Hypothalamus (tissue), 51 donors: ENCODE measurements at regions not wholly inside any gene's neighbourhood (a gene's known extent, or its start where the extent isn't known, plus 50 kb on each side); places are given as distances from the start of the nearest gene placed in this dataset.

Experiments
- DNase-seq, 51 donors: peaks; one replicate each; lab custom pipeline; 2025; lab: John Stamatoyannopoulos, UW

DNA sequence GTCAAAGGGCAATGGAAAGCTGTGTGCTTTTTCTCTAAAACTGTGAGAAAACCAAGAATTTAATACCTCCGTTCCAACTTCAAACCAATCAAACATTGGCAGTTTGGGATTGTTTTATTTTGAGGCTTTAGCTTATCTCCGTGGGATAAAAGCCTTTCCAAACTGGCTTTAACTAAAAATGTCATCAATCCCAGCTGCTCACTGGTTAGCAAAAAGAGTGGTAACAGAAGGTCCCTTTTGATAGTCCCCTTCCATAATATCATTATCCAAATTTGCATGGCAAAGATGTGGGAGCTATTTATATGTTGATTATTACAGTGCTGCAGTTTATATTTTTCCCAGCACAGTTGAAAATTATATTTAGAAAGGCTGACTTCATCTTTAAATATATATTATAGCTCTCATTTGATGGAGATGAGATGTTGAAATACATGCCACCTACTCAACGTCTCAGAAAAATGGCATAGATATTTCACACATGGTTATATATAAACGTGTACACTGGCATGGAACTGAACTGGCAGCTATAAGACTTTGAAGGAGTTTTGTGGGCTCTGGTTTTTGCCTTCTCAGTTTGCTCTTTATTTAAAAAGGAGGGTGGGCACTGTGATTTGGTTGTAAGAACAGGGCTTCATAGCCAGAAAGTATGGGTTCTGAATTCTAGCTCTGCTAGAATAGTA lies 707.1 kb upstream of the SLIT2 start:
- DNase-seq: no peak

GRCh38 chr4:19540859-19541540 lies 710.7 kb upstream of the SLIT2 start:
- DNase-seq: no peak

DNA sequence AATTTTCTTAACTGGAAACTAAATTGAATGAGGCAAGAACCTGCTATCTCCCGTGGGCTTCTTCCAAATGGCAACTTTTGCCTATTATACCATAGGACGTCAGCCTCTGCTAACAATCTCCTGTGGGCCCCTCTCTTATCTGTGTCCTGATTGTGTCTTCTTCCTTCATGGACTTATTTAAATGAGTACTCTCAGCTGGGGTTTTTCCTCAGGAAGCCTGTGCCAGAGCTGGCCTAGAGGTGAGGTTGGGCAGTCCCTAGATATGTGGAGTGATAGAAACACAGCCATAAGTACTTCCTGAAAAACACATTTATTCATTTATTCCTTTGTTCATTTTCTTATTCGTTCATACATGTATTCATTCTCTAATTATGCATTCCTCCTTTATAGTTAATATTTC lies 712.5 kb upstream of the SLIT2 start:
- no peak for DNase-seq

- DNase-seq: no peak
These were observed 717.5 kb upstream of the SLIT2 start for GRCh38 chr4:19534159-19534558.

DNA sequence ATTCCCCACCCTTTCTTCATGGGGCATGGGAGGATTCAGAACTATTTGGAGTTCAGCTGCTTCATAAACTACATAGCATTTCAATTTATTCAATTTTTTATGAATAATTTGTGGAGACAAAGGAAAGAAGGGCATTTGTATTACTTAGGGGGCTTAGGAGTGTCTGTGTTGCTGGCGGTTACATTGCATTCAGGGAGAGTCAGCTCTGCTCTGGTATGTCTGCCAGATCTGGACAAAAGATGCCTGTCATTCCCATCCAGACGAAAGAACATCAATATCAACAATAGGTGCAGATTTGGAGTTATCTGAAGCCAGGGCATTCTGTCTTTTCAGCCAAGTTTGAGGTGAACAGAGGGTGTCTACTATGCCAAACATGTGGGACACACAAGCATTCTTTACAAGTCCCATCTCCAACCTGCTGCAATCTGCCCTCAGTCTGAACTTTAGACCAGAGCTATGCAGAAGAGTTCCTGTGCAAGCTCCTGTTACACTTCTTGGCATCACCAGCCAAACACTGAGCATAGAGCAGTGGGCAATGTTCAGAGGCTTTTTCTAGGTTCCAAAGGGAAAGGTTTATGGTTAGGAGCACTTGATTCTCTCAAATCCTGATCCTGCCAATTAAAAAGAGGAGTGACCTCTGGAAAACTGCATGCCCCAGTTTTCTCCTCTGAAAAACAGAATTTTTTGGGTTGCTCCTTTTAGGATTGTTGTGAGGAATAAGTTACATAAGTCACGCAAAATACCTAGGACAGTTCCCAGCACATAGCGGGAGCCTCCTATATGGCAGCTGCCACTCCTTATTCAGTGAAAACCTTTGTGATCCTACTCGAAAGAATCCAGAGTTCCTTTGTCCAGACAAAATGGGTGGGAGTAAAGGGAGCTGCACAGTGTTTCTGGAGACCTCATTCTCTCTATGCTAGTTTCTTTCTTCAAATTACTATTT lies 719.5 kb upstream of the SLIT2 start:
- no peak for DNase-seq

GRCh38 chr4:19523964-19524363 lies 727.7 kb upstream of the SLIT2 start:
- no peak for DNase-seq

- no peak for DNase-seq
These were observed 728.7 kb upstream of the SLIT2 start for GRCh38 chr4:19522966-19523365.

DNA sequence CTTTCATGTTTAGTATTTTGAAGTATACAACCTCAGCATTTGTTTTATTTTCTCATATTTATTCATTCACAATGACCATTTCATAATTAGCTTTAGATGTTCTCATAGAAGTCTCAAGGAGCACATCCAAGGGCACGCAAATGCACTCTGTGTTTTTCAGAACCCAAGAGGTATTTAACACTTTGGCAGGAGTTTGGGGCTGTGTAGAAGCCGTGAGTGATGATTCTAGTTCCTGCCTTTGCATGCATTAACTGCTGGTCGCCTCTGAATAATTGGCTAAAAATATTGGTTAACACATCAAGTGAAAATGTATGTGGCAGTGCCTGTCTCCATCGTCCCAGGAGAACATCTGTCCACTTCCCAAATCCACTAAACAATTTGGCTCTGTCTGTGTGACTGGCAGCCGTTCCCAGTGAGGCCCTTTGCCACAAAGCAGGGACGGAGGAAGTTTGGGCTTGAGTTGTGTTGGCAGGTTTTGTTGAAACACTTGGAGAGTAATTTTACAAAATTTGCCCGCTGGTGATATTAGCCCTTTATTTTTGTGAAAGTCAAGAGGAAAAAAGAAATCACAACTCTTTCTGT lies 730.7 kb upstream of the SLIT2 start:
- peak in 3 of 51 donors; percentile 2 to 4 (median 2) for DNase-seq

- no peak for DNase-seq
These were observed 737.2 kb upstream of the SLIT2 start for GRCh38 chr4:19514276-19515070.

- no peak for DNase-seq
These were observed 739.6 kb upstream of the SLIT2 start for GRCh38 chr4:19512086-19512485.

DNA sequence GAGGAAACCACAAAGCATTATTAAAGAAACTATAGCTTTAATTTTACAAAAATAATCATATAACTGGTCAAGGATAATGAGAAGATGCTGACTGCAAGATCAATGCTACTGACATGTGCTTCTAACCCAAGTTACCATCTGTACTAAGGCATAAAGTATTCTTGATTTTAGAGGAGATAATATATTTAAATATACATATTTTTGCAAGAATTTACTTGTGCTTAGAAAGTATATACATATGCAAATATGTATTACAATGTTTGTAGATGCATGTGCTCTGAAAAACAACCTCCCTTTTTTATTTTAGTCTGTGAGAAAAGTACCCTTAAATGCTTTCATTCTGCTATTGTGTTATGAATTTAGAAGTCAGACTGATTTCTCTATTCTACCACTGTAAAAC lies 740.7 kb upstream of the SLIT2 start:
- DNase-seq: no peak

DNA sequence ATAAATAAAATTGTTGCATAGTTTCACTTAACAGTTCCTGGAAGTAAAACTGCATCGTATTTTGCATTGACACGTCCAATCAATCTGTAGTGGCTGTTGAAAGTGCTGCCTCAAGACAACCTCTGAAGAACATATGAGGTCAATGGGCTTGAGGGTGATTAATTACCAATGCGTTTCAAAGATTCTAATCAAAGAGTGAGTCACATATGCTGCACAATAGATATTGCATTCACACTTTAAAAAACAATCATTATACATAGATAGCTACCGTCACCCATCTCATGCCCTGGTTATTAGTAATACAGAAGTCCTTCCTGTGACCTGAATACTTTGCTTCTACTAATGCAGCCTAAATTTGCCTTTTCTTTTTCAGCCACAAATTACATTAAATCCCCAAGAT lies 743.3 kb upstream of the SLIT2 start:
- no peak for DNase-seq

- no peak for DNase-seq
These were observed 754.0 kb upstream of the SLIT2 start for GRCh38 chr4:19497705-19498104.

DNA sequence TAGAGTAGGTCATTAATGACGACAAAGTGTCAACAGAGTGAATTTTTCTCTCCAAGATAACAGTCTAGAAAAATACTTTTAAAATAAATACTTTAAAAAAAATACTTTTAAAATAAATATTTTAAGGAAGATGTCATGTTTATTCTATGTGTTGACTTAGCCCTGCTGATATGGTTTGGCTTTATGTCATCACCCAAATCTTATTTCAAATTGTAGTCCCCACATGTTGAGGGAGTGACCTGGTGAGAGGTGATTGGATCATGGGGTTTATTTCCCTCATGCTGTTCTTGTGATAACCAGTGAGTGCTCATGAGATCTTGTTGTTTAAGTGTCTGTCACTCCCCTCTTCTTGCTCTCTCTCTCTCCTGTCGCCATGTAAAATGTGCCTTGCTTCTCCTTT lies 754.9 kb upstream of the SLIT2 start:
- no peak for DNase-seq

DNA sequence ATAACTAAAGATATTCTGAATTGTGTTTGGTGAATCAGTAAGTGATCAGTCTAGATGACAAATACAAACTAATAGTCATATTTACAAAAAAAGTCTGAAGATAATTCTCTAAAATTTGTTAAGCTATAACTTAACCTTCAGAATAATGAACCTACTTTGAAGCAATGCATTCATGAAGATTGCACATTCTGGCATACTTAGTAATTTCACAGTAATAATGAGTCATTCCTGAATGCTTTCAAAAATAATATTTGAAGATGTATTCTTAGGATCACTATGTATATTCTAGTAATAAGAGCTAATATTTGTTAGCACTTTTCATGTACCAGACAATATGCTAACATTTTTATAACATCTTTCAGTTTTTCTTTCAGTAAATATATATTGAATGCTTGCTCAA lies 756.7 kb upstream of the SLIT2 start:
- no peak for DNase-seq

DNA sequence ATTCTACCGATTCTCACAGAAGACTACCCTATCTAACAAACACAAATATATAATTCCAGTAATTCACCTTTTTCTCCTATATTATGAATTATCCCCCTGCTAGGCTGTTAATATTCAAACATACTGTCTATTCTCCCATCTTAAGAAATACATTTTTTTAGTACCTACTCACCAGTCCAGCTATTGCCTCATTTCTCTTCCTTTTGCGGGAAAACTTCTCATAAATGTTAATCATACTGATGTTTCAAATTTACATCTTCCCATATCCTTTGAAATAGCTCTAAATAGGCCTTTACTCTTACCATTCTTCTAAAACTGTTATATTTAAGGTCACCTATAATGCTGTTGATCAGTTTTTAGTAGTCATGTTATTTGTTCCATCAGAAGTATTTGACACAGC lies 759.1 kb upstream of the SLIT2 start:
- DNase-seq: no peak

GRCh38 chr4:19486400-19486799 lies 765.3 kb upstream of the SLIT2 start:
- no peak for DNase-seq

GRCh38 chr4:19478791-19479190 lies 772.9 kb upstream of the SLIT2 start:
- no peak for DNase-seq

GRCh38 chr4:19473569-19473968 lies 778.1 kb upstream of the SLIT2 start:
- DNase-seq: no peak

- DNase-seq: no peak
These were observed 779.0 kb upstream of the SLIT2 start for GRCh38 chr4:19472666-19473065.
